Naive thymus-derived CD4-positive, alpha-beta T cell (primary cell): ENCODE measurements at regions not wholly inside any gene's neighbourhood (a gene's known extent, or its start where the extent isn't known, plus 50 kb on each side); places are given as distances from the start of the nearest gene placed in this dataset.

Source experiments
- ATAC-seq: fragments of 150-1000 bp; cut with Tn5 transposase; 2 replicates; pipeline ENCODE4 v1.10.0; 2021; ENCODE audit warnings: mild to moderate bottlenecking, moderate library complexity
- CTCF ChIA-PET: fragments of 350-600 bp; sonication (Branson Sonifier 250); formaldehyde crosslinking; loops from one replicate; lab custom pipeline; 2021; ENCODE audit warnings: antibody characterized with exemption; lab: Charles Lee
- POLR2A ChIA-PET: fragments of 350-600 bp; sonication (Branson Sonifier 250); formaldehyde crosslinking; loops from one replicate; lab custom pipeline; 2021; ENCODE audit warnings: antibody characterized with exemption, inconsistent platforms; lab: Charles Lee
- DNase-seq, 9 donors: peaks; one replicate each; pipeline versions ENCODE4 v3.0.0 to v3.0.0-alpha.2; 2020 to 2022; ENCODE audit warnings: mixed read lengths in 1 of 9
- H3K27ac ChIP-seq: one replicate; pipeline ENCODE4 v1.7.0; 2013; ENCODE audit warnings: mild to moderate bottlenecking, low read depth, low read length, moderate library complexity
- H3K27me3 ChIP-seq, 2 donors: one replicate each; pipeline ENCODE4 v1.7.0; 2013; ENCODE audit warnings: low read length in 2 of 2, mild to moderate bottlenecking in 2 of 2, moderate library complexity in 2 of 2; ENCODE audit not compliant: control insufficient read depth in 2 of 2, insufficient read depth in 2 of 2
- H3K36me3 ChIP-seq, 3 experiments: 1 replicate in 2 of 3; 2 replicates in 1 of 3; pipeline ENCODE4 v1.7.0; 2013; ENCODE audit warnings: low read length in 3 of 3, mild to moderate bottlenecking in 3 of 3, moderate library complexity in 1 of 3; ENCODE audit not compliant: insufficient read depth in 3 of 3, control insufficient read depth in 2 of 3
- H3K4me1 ChIP-seq, 2 donors: one replicate each; pipeline ENCODE4 v1.7.0; 2013; ENCODE audit warnings: low read length in 2 of 2, mild to moderate bottlenecking in 2 of 2, moderate library complexity in 1 of 2; ENCODE audit not compliant: control insufficient read depth in 2 of 2, insufficient read depth in 2 of 2
- H3K4me3 ChIP-seq: 2 replicates; pipeline ENCODE4 v1.7.0; 2013; ENCODE audit warnings: mild to moderate bottlenecking, low read length
- H3K9me3 ChIP-seq, 3 experiments: 1 replicate in 2 of 3; 2 replicates in 1 of 3; pipeline ENCODE4 v1.7.0; 2013; ENCODE audit warnings: low read length in 3 of 3; ENCODE audit not compliant: control insufficient read depth in 2 of 3
- H3K27ac Mint-ChIP-seq, 9 donors: one replicate each; pipeline ENCODE4 v1.8.0; 2020 to 2022; ENCODE audit warnings: mixed read lengths in 9 of 9, mild to moderate bottlenecking in 8 of 9, moderate library complexity in 5 of 9, inconsistent platforms in 2 of 9
- H3K27me3 Mint-ChIP-seq, 5 donors: one replicate each; pipeline ENCODE4 v1.8.0; 2021 to 2022; ENCODE audit warnings: mixed read lengths in 5 of 5, mild to moderate bottlenecking in 1 of 5
- H3K36me3 Mint-ChIP-seq, 5 donors: one replicate each; pipeline ENCODE4 v1.8.0; 2020 to 2022; ENCODE audit warnings: mixed read lengths in 5 of 5, mild to moderate bottlenecking in 3 of 5, inconsistent platforms in 1 of 5
- H3K4me1 Mint-ChIP-seq, 7 donors: one replicate each; pipeline ENCODE4 v1.8.0; 2020 to 2022; ENCODE audit warnings: mixed read lengths in 7 of 7, mild to moderate bottlenecking in 3 of 7, inconsistent platforms in 1 of 7
- H3K4me3 Mint-ChIP-seq, 10 donors: one replicate each; pipeline ENCODE4 v1.8.0; 2020 to 2022; ENCODE audit warnings: mild to moderate bottlenecking in 10 of 10, mixed read lengths in 10 of 10, moderate library complexity in 6 of 10, inconsistent platforms in 2 of 10
- H3K9me3 Mint-ChIP-seq, 11 donors: one replicate each; pipeline ENCODE4 v1.8.0; 2020 to 2022; ENCODE audit warnings: mixed read lengths in 11 of 11, mild to moderate bottlenecking in 4 of 11, inconsistent platforms in 1 of 11, moderate library complexity in 1 of 11
- intact Hi-C, 2 donors: fragments of 100-400 bp; cut with micrococcal nuclease; formaldehyde crosslinking; loops; one replicate each; pipeline ENCODE4 v1.15.1; 2023

- ATAC-seq = no peak
- Histone ChIP-seq H3K4me1 (peaks cover 0 to 5% of the 10 kb centered on the region in 2 donors), H3K36me3 (no peaks in the 10 kb centered on the region), H3K9me3 (no peaks in the 10 kb centered on the region), H3K4me3 (no peak overlapping the region), H3K27me3 (no peaks in the 10 kb centered on the region), H3K27ac (no peak overlapping the region)
- ChIA-PET POLR2A (no interaction called here), CTCF (interaction anchor here (0.7 kb wide), 1 partner anchor 138 kb away, joined by 4 read pairs; no protein-coding TSS in a partner anchor)
- intact Hi-C loops = no loop called here
- H3K4me3 Mint-ChIP-seq = no peak overlapping the region
- peaks cover 0 to 32% (median 1%) of the 10 kb centered on the region in 7 donors for H3K4me1 Mint-ChIP-seq
- DNase-seq = no peak
- H3K27ac Mint-ChIP-seq = peak overlapping the region in 1 of 9 donors; percentile 31
- peaks cover 0 to 16% (median 6%) of the 10 kb centered on the region in 5 donors for H3K27me3 Mint-ChIP-seq
- H3K9me3 Mint-ChIP-seq = peaks cover 0 to 7% (median 0%) of the 10 kb centered on the region in 11 donors
- H3K36me3 Mint-ChIP-seq = peaks cover 0 to 18% (median 0%) of the 10 kb centered on the region in 5 donors
These were observed 218.8 kb upstream of the ID2 start for GRCh38 chr2:8462899-8463648.

GRCh38 chr2:8465560-8465959, 216.3 kb upstream of the ID2 start:
- H3K9me3 Mint-ChIP-seq = peaks cover 0 to 14% (median 0%) of the 10 kb centered on the region in 11 donors
- CTCF ChIA-PET = no interaction called here
- Histone ChIP-seq H3K36me3 (no peaks in the 10 kb centered on the region), H3K4me1 (peaks cover 0 to 11% of the 10 kb centered on the region in 2 donors), H3K4me3 (no peak overlapping the region), H3K9me3 (no peaks in the 10 kb centered on the region), H3K27ac (no peak overlapping the region), H3K27me3 (no peaks in the 10 kb centered on the region)
- intact Hi-C loops = no loop called here
- DNase-seq = no peak
- POLR2A ChIA-PET = no interaction called here
- no peak overlapping the region for H3K4me3 Mint-ChIP-seq
- H3K27me3 Mint-ChIP-seq = peaks cover 0 to 11% (median 0%) of the 10 kb centered on the region in 5 donors
- peaks cover 0 to 39% (median 0%) of the 10 kb centered on the region in 7 donors for H3K4me1 Mint-ChIP-seq
- ATAC-seq = no peak
- H3K27ac Mint-ChIP-seq = peak overlapping the region in 1 of 9 donors; percentile 40
- peaks cover 0 to 30% (median 0%) of the 10 kb centered on the region in 5 donors for H3K36me3 Mint-ChIP-seq

GRCh38 chr2:8469709-8470493, 212.0 kb upstream of the ID2 start:
- intact Hi-C loops = loop anchor here in 1 of 2 donors (5.0 kb wide), 3 partner anchors 47 to 168 kb away; no protein-coding TSS in a partner anchor

GRCh38 chr2:8472545-8473323, 209.1 kb upstream of the ID2 start:
- intact Hi-C loops = loop anchor here in 1 of 2 donors (2.0 to 5.0 kb wide), 4 partner anchors 16 to 170 kb away; no protein-coding TSS in a partner anchor
- H3K36me3 ChIP-seq = no peaks in the 10 kb centered on the region
- H3K27me3 ChIP-seq = no peaks in the 10 kb centered on the region
- H3K27me3 Mint-ChIP-seq = no peaks in the 10 kb centered on the region
- peaks cover 34 to 86% (median 44%) of the 10 kb centered on the region in 7 donors for H3K4me1 Mint-ChIP-seq
- peak overlapping the region; percentile 4 to 85 (median 15) for H3K27ac Mint-ChIP-seq
- peak in 1 of 9 donors; percentile 8 for DNase-seq
- H3K4me1 ChIP-seq = peaks cover 19 to 64% of the 10 kb centered on the region in 2 donors
- no peak overlapping the region for H3K27ac ChIP-seq
- peaks cover 0 to 40% (median 0%) of the 10 kb centered on the region in 5 donors for H3K36me3 Mint-ChIP-seq
- ChIA-PET POLR2A (interaction anchor here (0.6 kb wide), 1 partner anchor 9 kb away, joined by 3 read pairs; no protein-coding TSS in a partner anchor), CTCF (no interaction called here)
- peak overlapping the region in 9 of 10 donors; percentile 5 to 58 (median 45) for H3K4me3 Mint-ChIP-seq
- peak; percentile 36 for ATAC-seq
- peaks cover 0 to 16% (median 0%) of the 10 kb centered on the region in 11 donors for H3K9me3 Mint-ChIP-seq
- H3K9me3 ChIP-seq = no peaks in the 10 kb centered on the region
- H3K4me3 ChIP-seq = peak overlapping the region; percentile 15

More at GRCh38 chr2:8469709-8470493, 212.0 kb upstream of the ID2 start:
- Mint-ChIP-seq H3K4me1 (peaks cover 20 to 61% (median 30%) of the 10 kb centered on the region in 7 donors), H3K27ac (peak overlapping the region in 1 of 9 donors; percentile 3), H3K9me3 (peaks cover 0 to 20% (median 0%) of the 10 kb centered on the region in 11 donors), H3K4me3 (peak overlapping the region in 3 of 10 donors; percentile 16 to 39 (median 29)), H3K27me3 (no peaks in the 10 kb centered on the region), H3K36me3 (peaks cover 0 to 48% (median 0%) of the 10 kb centered on the region in 5 donors)
- ChIA-PET POLR2A (no interaction called here), CTCF (no interaction called here)
- H3K36me3 ChIP-seq = no peaks in the 10 kb centered on the region
- no peak overlapping the region for H3K4me3 ChIP-seq
- no peak for ATAC-seq
- no peak for DNase-seq
- H3K9me3 ChIP-seq = no peaks in the 10 kb centered on the region
- no peak overlapping the region for H3K27ac ChIP-seq
- H3K4me1 ChIP-seq = peaks cover 19 to 38% of the 10 kb centered on the region in 2 donors
- H3K27me3 ChIP-seq = no peaks in the 10 kb centered on the region

- Histone ChIP-seq H3K4me3 (no peak overlapping the region), H3K27me3 (no peaks in the 10 kb centered on the region), H3K9me3 (no peaks in the 10 kb centered on the region), H3K27ac (no peak overlapping the region), H3K36me3 (no peaks in the 10 kb centered on the region), H3K4me1 (peaks cover 23 to 64% of the 10 kb centered on the region in 2 donors)
- CTCF ChIA-PET = no interaction called here
- DNase-seq (peak in 1 of 9 donors; percentile 34), ATAC-seq (no peak)
- peaks cover 0 to 24% (median 0%) of the 10 kb centered on the region in 5 donors for H3K36me3 Mint-ChIP-seq
- POLR2A ChIA-PET = no interaction called here
- intact Hi-C loops = loop anchor here in 1 of 2 donors (5.0 kb wide), 1 partner anchor 202 kb away; no protein-coding TSS in a partner anchor
- no peaks in the 10 kb centered on the region for H3K27me3 Mint-ChIP-seq
- peak overlapping the region in 1 of 10 donors; percentile 13 for H3K4me3 Mint-ChIP-seq
- peak overlapping the region in 3 of 9 donors; percentile 45 to 79 (median 56) for H3K27ac Mint-ChIP-seq
- H3K4me1 Mint-ChIP-seq = peaks cover 44 to 93% (median 59%) of the 10 kb centered on the region in 7 donors
- peaks cover 0 to 6% (median 0%) of the 10 kb centered on the region in 11 donors for H3K9me3 Mint-ChIP-seq
These were observed 206.4 kb upstream of the ID2 start for GRCh38 chr2:8475349-8476031.
